Left renal cortex interstitium (tissue), 4 donors: ENCODE measurements at regions not wholly inside any gene's neighbourhood (a gene's known extent, or its start where the extent isn't known, plus 50 kb on each side); places are given as distances from the start of the nearest gene placed in this dataset.

ENCODE experiments used
- DNase-seq, 4 donors: peaks; one replicate each; pipeline ENCODE4 v3.0.0-alpha.2; 2013; ENCODE audit warnings: low read depth in 4 of 4, low spot score in 2 of 4, missing footprints in 1 of 4

DNA sequence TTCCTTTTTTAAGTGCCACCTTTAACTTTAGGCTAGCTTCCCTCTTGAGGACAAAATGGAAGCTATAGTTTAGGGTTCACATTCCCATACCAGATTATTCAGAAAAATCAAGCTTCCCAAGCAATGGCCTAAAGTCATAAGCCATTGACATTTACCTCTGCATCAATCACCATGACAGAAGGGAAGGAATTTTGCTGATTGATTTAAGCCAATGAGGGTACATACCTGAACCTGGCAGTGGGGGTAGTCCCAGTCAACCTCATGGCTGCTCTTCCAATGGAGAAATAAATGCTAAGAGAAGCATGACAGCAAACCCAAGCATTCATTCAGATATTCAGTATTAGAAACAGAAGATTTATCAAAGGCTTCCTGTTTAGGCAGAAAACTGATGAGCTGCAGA is 128.4 kb upstream of the CREB1 start:
- DNase-seq = no peak

DNA sequence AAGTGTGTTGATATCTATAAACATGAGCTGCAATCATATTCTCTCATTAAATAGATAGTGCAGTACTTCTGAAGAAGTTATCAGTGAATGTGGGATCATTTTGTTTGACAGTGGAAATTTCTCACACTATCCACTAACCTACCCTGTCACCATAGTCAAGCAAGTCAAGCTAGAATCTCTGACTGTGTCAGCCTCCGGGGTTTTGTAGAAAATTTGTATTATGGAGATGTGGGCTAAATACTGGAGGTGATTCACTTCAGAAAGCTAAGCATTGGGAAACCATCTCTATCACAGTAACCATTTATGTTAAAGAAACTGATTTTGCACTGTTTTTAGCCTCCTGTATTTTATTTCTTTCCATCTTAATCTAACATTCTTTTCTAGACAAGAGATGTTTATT is 126.6 kb upstream of the CREB1 start:
- DNase-seq = no peak

DNA sequence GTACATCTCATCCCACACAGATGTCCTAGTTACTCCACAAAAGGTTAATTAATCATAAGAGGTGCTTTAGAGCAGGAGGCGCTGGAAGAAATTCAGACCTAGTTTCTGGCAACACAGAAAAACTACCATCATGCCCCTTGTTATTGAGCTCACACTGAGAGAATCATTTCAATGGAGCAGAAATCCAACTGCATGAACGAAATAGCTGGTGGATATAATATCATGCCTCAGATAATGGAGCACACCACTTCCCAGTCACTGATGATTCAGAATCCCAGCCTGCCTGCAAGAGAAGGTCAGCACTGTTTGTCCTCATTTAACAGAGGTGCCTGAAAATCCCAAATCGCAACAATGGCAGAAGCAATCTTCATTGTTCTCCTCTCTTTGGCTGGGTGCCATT is 125.8 kb upstream of the CREB1 start:
- DNase-seq = no peak

DNA sequence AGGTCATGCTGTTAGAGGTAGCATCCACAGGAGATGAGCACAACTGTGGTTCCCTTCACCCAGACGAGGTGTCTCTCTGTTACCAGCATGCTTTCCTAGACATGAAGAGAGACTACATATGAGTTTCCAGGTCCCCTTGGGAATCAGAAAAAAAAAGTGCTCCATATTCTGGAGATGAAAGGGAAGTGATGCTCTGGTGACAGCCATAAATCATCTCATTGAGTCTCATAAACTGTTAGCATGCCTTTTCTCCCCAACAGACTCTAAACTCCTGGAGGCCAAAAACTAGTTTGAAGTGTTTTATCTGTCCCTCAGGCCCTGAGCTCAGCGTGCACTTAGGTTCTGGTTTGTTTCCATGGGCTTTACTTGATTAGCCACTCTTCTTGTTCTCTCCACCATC is 124.6 kb upstream of the CREB1 start:
- DNase-seq = no peak

DNA sequence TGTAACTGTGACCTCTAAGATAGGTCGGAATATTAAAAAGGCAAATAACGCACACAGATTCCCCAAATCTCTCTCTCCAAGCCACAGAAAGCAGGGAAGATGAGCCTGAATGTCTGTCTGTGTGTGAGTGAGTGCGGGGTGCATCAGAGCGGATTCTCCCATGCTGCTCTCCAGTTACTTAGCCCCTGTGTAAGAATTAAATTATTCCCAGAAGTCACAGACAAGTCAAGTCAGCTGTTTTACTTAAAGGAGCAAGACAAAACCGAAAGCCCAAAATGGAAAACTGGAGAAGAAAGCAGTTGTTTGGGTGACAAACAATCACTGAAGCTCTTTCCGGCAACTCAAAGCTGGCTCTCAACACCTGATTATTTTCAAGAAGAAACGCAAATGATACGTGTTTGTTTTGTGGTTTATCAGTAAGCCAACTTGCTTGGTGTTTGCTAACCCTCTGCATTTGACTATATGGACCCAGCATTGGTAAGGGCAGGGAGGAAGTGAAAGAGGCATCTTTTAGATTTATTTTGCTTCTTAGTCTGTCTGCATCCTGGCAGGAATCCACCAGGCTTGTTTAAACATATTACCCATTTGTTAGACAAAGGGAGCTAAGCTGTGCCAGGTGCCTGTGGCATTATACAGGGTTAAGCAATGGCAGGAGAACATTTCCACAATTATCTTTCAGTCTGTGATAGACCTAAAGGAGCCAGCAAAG is 121.5 kb upstream of the CREB1 start:
- no peak for DNase-seq

DNA sequence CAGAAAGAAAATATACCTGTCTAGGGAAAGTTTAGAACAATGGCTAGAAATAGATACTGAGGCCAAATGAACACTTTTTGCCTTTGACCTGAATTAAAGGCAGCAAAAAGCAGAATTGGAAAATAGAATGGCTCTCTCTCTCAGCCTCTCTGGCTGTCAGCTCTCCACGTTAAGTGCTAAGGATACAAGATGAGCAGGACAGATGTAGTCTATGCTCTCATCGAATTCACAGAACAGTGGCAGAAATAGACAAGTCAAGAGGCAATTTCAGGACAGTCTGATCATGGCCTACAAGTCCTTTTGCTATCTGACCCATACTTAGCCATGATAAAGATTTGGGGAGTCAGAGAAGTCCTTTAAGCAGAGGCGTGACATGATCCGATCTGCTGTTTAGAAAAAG is 120.2 kb upstream of the CREB1 start:
- no peak for DNase-seq

DNA sequence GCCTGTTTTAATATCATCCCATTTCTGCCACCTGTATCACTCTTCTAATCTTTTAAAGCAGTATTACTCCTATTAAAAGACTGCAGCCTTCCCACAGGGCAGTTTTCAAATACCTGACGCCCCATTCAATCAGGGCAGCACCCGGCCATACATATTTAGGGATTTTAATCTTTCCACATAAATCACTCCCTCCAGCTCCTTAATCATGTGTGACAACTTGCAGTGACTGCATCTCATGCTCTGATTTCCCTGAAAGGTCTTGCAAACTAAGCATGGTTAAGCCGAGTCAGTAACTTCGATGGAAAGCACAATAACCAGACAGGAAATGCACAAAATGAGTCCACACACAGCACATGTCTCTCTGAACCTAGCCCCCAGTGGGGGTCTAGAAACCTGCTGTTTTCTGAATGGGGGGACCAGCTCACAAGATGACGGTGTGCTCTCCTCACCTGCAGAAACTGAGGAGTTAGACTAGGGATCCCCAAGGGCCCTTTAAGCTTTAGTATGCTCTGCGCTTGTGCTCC is 116.9 kb upstream of the CREB1 start:
- no peak for DNase-seq

DNA sequence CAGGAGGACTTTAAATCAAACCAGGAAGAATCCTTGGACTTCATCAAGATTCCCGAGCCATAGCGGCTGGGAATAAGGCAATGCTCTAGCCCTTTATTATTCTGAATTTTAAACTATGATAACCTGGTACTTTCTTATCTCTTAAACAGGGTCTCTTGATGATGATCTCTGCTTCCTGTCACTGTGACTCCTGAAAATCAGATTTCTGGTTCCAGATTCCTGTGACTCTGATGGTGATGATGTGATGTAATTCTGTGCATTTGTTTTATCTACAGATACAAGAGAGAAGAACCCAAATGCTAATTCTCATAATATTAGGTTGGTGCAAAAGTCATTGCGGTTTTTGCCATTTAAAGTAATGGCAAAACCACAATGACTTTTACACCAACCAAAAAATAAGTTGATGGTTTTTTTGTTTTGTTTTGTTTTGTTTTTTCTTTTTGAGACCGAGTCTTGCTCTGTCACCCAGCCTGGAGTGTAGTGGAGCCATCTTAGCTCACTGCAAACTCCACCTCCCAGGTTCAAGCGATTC is 116.3 kb upstream of the CREB1 start:
- no peak for DNase-seq

DNA sequence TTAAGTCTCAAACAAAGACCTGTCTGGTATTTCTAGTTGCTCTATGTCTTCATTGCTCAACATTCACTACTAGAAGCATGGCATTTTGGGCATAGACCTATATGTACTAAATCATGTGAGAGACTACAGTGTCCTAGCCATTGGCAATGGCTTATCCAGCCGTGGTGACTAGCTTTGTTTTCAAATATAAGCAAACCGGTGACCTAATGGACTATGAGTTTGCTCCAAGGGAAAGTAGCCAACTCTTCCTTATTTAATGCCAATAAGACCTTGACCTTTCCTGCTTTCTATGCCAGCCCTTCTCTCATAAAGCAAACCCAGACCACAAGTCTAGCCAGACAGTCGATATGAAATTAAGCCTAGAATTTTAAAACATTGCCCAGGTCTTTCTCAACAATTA is 113.7 kb upstream of the CREB1 start:
- DNase-seq = no peak

DNA sequence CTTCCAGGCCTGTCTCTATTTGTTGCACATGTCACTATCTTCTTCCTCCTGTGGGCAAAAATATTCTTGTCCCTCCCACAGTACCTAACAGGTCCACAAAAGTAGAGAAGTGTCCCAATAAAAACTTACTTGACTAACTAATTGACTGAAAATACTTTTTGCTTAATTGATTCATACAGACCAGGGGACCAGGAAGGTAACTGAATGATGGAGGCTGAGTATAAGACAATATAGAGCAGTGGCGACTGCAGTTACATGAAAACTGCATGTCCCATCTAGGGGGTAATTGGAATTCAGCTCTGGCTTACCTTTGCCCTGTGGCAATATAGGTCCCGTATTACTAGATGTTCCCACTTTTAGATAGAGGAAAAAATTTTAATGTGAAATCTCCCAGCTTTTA is 112.9 kb upstream of the CREB1 start:
- DNase-seq = no peak

DNA sequence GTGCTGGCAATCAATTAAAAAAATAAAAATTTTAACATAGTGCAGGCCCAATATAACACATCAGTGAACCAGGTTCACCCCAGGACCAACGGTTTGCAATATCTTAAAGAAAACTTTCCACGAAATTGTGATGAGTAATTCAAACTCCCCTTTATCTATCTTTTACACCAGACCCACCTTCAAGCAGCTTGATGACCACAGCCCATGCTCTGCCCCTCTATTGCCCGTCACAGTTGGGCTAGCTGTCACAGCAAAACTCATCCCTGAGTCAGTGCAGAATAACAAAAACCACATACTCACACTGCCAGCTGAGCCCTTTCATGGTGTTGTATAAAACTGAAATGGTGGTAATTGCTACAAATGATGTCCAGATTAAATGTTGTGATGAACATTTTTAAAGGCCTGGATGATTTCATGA is 112.5 kb upstream of the CREB1 start:
- DNase-seq = no peak

DNA sequence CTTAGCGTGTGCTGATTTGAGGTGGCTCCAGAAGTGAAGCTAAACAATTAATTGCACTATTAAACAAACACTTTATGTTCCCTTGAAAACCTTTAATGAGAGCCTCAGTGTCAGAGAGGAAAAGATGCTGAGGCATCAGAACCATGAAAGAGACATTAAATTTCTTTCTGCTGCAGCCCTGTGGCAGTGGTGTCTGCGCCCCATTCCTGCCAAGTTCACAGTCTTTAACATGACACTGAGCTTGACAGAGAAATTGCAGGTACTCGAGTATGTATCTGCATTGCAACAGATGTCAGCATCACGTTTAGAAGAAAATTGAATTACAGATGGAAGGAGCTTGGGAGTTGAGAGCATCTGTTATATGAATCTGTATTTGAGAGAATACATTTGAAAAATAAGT is 111.3 kb upstream of the CREB1 start:
- no peak for DNase-seq

DNA sequence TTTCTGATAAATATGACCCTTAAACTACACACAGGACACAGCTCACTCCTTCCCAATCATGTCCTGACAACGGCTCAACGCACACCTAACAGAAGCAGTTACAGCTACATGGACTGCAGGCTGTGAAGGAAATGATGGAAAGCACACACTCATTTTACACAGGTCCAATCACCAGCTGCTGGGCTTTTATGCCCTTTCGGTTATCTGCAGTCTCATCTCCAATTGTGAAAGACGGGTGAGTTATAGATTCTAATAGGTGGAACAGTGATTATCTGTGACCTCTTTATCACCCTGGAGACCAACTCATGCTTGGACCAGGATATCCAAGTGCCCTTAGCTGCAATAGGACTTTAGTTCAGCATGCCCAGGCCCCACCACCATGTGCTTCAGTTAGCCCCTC is 110.4 kb upstream of the CREB1 start:
- DNase-seq = no peak

DNA sequence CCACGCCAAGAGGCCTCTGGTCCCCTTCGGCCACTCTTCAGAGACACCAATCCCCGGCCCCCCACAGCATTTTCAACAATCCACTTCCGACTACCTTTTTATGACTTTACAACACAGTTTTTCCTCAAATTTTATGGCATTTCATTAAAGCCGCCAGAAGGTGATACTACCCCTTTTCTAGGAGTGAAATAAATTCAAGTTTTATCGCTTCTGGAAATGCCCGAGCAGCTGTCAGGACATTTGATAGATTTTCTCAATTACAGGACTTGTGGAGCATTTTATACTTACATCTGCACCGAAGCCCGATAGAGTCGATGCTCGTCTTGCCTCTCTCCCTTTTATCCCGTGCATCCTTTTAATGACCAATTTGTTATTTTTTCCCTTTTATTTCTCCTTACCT is 108.1 kb upstream of the CREB1 start:
- peak; percentile 51 to 59 (median 56) for DNase-seq

DNA sequence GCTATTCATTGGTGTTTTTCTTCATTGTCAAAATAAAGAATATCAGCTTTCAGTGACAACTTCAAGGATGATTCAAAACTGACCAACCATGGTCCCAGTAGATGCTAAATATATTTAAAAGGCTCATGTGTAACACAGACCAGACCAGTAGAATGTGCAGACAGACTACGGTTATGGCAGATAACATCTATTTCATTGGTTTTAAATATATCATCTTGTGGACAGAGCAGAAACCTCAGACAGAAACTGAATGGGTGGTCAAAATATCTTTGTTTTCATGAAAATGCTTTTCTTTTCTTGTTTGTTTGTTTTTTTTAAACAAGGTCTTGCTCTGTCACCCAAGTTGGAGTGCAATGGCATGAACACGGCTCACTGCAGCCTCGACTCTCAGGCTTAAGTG is 107.4 kb upstream of the CREB1 start:
- DNase-seq = no peak

DNA sequence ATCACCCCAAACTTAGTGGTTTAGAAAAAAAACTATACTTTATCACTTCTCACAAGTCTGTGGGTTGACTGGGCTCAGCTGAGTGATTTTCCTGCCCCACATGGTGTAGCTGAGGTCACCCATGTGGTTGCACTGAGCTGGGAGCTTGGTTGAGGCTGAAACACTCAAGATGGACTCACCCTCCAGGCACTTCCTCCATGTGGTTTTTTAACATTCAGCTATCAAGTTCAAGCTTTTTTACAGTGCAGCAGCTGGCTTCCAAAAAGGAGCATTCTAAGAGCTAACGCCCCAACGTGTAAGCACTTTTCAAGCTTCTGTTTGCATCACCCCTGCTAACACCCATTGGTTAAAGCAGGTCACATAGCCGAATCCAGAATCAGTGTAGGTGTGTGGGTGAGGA is 105.9 kb upstream of the CREB1 start:
- no peak for DNase-seq

DNA sequence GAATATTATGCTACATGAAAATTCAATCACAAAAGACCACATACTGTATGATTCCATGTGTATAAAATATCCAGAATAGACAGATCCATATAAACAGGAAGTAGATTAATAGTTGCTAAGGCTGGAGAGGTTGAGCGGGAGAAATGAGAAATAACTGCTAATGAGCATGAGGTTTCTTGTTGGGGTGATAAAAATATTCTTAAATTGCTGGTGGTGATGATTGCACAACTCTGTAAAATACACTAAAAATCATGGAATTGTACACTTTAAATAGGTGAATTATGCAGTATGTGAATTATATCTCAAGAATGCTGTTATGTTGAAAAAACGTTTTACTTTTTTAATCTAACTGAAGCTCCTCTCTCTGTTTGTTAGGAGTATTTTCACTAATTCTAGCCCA is 101.8 kb upstream of the CREB1 start:
- no peak for DNase-seq

DNA sequence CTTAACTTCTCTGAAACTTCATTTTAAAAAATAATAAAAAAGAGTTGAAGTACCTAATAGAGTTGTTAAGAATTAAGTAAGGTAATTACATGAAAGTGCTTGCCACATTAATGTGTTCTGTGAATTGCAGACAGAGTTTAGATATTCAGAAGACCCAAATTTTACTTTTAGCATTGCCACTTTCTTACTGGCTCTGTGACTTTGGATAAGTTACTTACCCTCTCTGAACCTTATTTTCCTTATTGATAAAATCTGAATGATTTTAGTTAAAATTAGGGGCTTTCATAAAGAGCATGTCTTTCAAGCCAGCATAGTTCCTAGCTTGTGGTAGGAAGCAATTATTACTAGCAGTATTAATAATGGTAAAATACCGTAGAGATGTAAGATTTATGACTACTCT is 101.2 kb upstream of the CREB1 start:
- no peak for DNase-seq

DNA sequence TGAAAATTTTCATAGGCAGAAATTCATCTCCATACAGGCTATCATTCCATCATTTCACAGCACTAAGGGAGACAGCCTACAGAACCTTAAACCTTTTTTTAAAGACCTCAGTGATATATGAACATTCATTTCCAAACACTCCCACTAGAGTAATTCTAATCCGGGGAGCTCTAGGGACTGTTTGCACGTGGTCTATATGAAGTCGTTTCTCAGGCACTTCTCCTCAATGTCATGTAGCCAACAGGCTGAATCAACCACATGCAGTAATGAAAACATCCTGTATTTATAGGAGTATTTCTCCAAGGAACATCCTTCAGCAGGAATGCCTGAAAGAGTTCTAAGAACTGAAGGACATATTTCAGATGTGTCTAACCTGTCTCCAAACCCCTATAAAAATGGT is 97.3 kb upstream of the CREB1 start:
- DNase-seq = peak in 1 of 4 donors; percentile 40

DNA sequence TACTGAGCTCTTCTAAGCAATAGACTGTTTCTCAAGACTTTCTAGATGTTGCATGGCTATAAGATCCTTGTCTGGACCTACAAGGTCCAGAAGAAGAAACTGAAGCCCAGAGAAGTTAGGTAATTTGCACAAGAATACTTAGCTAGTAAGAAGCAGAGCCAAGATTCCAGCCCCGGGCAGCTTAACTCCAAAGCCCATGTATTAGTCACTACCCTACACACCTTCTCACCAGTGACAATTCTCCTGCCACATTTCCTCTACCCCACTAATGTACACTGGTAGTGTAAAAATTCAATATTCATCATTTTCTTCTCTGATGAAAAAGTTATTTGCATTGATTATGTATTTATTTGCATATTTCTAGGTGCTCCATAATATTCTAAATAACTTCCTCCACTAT is 95.5 kb upstream of the CREB1 start:
- no peak for DNase-seq

DNA sequence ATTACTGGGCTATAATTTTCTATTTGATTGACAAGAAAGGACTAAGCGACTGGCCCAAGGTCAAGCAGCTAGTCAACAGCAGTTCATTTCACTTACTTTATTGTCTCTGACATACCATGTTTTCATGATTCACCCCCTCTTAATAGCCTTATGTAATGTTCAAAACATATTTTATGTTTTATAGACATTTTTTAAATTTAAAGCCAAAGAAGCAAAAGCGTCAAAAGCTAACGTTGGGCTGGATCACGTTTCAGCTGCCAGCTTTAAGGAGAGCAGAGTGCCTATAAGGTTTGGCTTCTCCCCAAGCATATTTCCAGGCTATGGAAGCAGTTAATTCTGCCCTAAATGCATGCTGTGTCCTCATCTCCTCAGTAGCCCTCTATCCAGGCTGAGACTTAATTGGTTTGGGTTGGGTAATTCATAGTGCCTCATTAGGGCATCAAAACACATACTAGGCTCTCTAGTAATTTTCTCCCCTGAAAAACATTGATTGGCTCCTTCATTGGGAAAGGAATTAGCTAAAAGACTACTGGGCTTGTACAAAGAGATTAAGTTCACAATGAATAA is 94.8 kb upstream of the CREB1 start:
- no peak for DNase-seq

DNA sequence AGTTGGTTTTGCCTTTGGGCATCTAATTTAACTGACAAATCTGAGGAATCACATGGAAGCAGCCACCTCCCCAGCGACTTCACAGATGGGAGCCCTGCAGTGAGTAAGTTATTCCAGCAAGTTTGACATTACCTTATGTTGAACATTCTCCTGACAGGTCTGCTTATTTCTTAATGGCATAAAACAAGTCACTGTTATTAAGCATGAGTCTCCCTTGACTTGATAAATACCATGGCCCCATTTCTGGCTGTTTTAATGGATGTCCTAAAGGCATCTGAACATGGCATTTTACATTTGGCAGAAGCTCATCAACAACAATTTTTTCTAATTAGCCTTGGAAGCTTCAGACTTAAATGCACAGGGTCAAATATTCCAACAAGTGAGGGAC is 92.6 kb upstream of the CREB1 start:
- no peak for DNase-seq
